Body of pancreas (tissue), 4 donors: ENCODE measurements at regions not wholly inside any gene's neighbourhood (a gene's known extent, or its start where the extent isn't known, plus 50 kb on each side); places are given as distances from the start of the nearest gene placed in this dataset.

Experiments
- ATAC-seq: fragments of 150-250 bp; one replicate; pipeline ENCODE4 v1.9.1; 2016
- DNase-seq, 4 donors: peaks; one replicate each; pipeline ENCODE4 v3.0.0-alpha.2; 2019
- H3K27ac ChIP-seq, 4 donors: fragments of 200-600 bp; sonication (generic); 1 replicate in 3 of 4; 2 replicates in 1 of 4; pipeline versions ENCODE4 v1.5.1 to v1.6.1; 2016 to 2019; ENCODE audit warnings: mild to moderate bottlenecking in 1 of 4, mixed read lengths in 1 of 4, moderate library complexity in 1 of 4
- H3K27me3 ChIP-seq, 2 donors: fragments of 200-600 bp; sonication (generic); one replicate each; pipeline ENCODE4 v1.6.0; 2016; ENCODE audit warnings: mild to moderate bottlenecking in 1 of 2
- H3K36me3 ChIP-seq, 2 donors: fragments of 200-600 bp; sonication (generic); replicated peaks in 1 of 2; 2 replicates each; pipeline ENCODE4 v1.5.1; 2016; ENCODE audit warnings: low read depth in 2 of 2; ENCODE audit not compliant: insufficient read depth in 1 of 2
- H3K4me1 ChIP-seq: fragments of 200-600 bp; sonication (generic); one replicate; pipeline ENCODE4 v1.6.0; 2016
- H3K4me3 ChIP-seq, 2 donors: fragments of 200-600 bp; sonication (generic); 1 replicate in 1 of 2; 2 replicates in 1 of 2; pipeline ENCODE4 v1.5.1; 2016 to 2019
- H3K9me3 ChIP-seq, 3 donors: fragments of 200-600 bp; sonication (generic); 1 replicate in 2 of 3; 2 replicates in 1 of 3; pipeline ENCODE4 v1.5.1; 2016
- CTCF ChIP-seq, 7 experiments: fragments of 450-650 bp in 4 of 7; fragments of 200-600 bp in 3 of 7; sonication (generic) in 3 of 7; IDR thresholded peaks; one replicate each; pipeline ENCODE4 v1.5.1; 2016 to 2019; ENCODE audit warnings: antibody characterized with exemption in 7 of 7
- POLR2A ChIP-seq, 3 donors: fragments of 450-650 bp; IDR thresholded peaks; one replicate each; pipeline ENCODE4 v1.6.1; 2016; ENCODE audit warnings: antibody characterized with exemption in 3 of 3, mild to moderate bottlenecking in 2 of 3
- WGBS, 2 donors: methylation state at CpG; one replicate each; pipeline ENCODE4 v1.1.5; 2017; 5-methylcytosine and 5-hydroxymethylcytosine counted together
- intact Hi-C: fragments of 100-400 bp; cut with DNase I; formaldehyde crosslinking; loops from one replicate; pipeline ENCODE4 v1.15.1; 2023

- WGBS, 2 donors: 75 to 78% methylated on average over 3 of the region's 3 CpGs
- ATAC-seq (no peak), DNase-seq (no peak)
- Histone ChIP-seq H3K4me1 (no peaks in the 10 kb centered on the region), H3K4me3 (no peak overlapping the region), H3K9me3 (no peaks in the 10 kb centered on the region), H3K27me3 (no peaks in the 10 kb centered on the region), H3K27ac (no peak overlapping the region), H3K36me3 (no peaks in the 10 kb centered on the region)
- intact Hi-C loops: no loop called here
- TF ChIP-seq POLR2A (IDR thresholded peaks at IDR 0.05) (no peak), CTCF (IDR thresholded peaks at IDR 0.05) (no peak)
These were observed 103.4 kb downstream of the EDEM1 start for GRCh38 chr3:5290915-5291314.

DNA sequence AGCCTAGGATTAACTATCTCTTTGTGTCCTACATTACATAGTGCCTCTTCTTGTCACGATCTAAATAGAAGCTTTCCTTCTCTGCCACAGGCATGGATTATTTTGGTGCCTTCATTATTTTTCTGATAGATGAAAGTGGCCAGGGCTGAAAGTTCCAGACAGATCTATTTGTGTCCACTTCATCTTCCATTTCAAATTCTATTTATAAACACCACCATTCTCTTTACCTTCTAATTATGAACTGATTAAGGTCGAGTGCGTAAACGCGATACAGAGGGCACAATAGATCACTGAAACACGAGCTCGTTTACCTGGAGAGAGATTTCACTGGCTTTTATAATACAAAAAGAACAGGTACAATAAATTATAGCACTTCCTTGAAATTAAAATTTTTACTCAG lies 105.0 kb downstream of the EDEM1 start:
- WGBS, 2 donors: 69 to 77% methylated on average over 7 of the region's 7 CpGs
- ATAC-seq (no peak), DNase-seq (no peak)
- Histone ChIP-seq H3K36me3 (no peaks in the 10 kb centered on the region), H3K9me3 (no peaks in the 10 kb centered on the region), H3K4me1 (no peaks in the 10 kb centered on the region), H3K27ac (no peak overlapping the region), H3K4me3 (no peak overlapping the region), H3K27me3 (no peaks in the 10 kb centered on the region)
- TF ChIP-seq POLR2A (IDR thresholded peaks at IDR 0.05) (no peak), CTCF (IDR thresholded peaks at IDR 0.05) (no peak)
- intact Hi-C loops: no loop called here

GRCh38 chr3:5293207-5293606 lies 105.7 kb downstream of the EDEM1 start:
- intact Hi-C loops: no loop called here
- no peaks in the 10 kb centered on the region for H3K4me1 ChIP-seq
- H3K4me3 ChIP-seq: no peak overlapping the region
- no peaks in the 10 kb centered on the region for H3K27me3 ChIP-seq
- no peak for TF ChIP-seq POLR2A (IDR thresholded peaks at IDR 0.05)
- no peak for TF ChIP-seq CTCF (IDR thresholded peaks at IDR 0.05)
- no peaks in the 10 kb centered on the region for H3K9me3 ChIP-seq
- H3K27ac ChIP-seq: no peak overlapping the region
- WGBS, 2 donors: 38 to 41% methylated on average over 2 of the region's 2 CpGs
- no peaks in the 10 kb centered on the region for H3K36me3 ChIP-seq
- ATAC-seq (no peak), DNase-seq (no peak)

- DNase-seq: no peak
- WGBS, 2 donors: 82 to 84% methylated on average over 4 of the region's 4 CpGs
- no peak for TF ChIP-seq CTCF (IDR thresholded peaks at IDR 0.05)
- TF ChIP-seq POLR2A (IDR thresholded peaks at IDR 0.05): no peak
- no peak for ATAC-seq
- intact Hi-C loops: no loop called here
- Histone ChIP-seq H3K9me3 (no peaks in the 10 kb centered on the region), H3K4me3 (no peak overlapping the region), H3K27ac (no peak overlapping the region), H3K27me3 (no peaks in the 10 kb centered on the region), H3K4me1 (no peaks in the 10 kb centered on the region), H3K36me3 (no peaks in the 10 kb centered on the region)
These were observed 106.8 kb downstream of the EDEM1 start for GRCh38 chr3:5294356-5294755.

GRCh38 chr3:5295191-5295690 lies 107.7 kb downstream of the EDEM1 start:
- ATAC-seq (no peak), DNase-seq (no peak)
- no peak overlapping the region for H3K4me3 ChIP-seq
- no peaks in the 10 kb centered on the region for H3K36me3 ChIP-seq
- no peaks in the 10 kb centered on the region for H3K9me3 ChIP-seq
- H3K27me3 ChIP-seq: no peaks in the 10 kb centered on the region
- no peak for TF ChIP-seq CTCF (IDR thresholded peaks at IDR 0.05)
- TF ChIP-seq POLR2A (IDR thresholded peaks at IDR 0.05): no peak
- no peaks in the 10 kb centered on the region for H3K4me1 ChIP-seq
- WGBS, 2 donors: 79 to 93% methylated on average over 1 of the region's 1 CpG
- H3K27ac ChIP-seq: no peak overlapping the region
- intact Hi-C loops: no loop called here
